HG03460 (cell line): ENCODE measurements at regions not wholly inside any gene's neighbourhood (a gene's known extent, or its start where the extent isn't known, plus 50 kb on each side); places are given as distances from the start of the nearest gene placed in this dataset.

Experiments used
- ATAC-seq: cut with Tn5 transposase; IDR thresholded peaks from one replicate; pipeline ENCODE4 v1.9.1; 2021; ENCODE audit not compliant: unreplicated experiment

DNA sequence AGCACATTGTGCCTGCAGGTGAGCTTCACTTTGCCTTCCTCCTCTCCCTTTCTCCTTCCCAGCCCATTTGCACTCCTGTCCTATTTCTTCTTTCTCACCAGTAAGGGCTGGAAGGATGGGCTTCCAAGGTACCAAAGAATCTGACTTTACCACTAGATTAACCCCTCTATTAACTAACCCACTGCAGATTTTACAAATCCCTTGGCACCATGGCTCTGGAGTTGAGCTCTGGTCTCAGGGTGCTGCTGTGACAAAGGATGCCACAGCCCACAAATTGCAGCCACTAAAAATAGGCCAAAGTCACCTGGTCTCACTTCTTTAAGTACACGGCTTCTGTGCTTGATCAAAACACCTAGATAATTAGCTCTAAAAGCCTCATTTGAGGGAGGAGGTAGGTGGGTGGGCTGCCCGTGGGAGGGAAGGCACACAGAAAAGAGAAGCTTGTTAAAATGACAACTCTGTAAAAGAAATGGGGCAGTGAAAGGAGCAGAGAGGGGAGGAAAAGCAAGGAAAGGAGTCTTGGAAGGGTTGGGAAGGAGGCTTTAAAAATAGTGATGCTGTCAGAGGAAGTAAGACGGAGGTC is 327.4 kb downstream of the DRD1 start:
- ATAC-seq, result no peak

- ATAC-seq, result no peak
These were observed 328.2 kb downstream of the DRD1 start for GRCh38 chr5:175115831-175116230.

DNA sequence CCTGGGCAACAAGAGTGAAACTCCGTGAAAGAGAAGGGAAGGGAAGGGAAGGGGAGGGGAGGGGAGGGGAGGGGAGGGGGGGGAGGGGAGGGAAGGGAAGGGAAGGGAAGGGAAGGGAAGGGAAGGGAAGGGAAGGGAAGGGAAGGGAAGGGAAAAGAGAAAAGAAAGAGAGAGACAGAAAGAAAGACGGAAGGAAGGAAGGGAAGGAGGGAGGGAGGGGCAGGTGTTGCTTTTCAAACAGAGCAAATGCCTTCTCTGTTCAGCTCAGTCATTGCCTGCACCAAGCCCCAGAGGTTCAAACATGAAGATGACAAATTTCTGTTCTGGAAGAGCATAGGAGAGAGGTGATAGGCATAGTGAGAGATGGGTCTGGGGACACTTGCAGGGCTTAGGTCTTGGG is 330.0 kb downstream of the DRD1 start:
- ATAC-seq, result no peak

- ATAC-seq, result no peak
These were observed 334.8 kb downstream of the DRD1 start for GRCh38 chr5:175109058-175109755.

DNA sequence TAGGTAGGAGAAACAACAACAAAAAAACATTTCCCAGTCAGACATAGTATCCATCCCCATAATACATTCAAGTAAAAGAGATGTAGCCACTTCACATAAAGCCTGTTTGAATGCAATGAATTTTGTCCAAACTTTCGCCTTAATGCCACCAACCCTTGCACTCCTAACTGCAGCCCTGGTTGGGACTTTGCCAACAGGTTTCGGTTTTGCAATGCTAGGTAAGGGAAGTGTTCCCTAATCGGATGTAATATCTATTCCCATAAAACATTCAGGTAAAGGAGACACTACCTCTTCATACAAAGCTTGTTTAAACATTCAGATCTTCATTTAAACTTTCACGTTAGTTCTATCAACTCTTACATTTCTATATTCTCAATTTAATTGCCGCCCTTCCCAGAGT is 336.1 kb downstream of the DRD1 start:
- ATAC-seq, result no peak

DNA sequence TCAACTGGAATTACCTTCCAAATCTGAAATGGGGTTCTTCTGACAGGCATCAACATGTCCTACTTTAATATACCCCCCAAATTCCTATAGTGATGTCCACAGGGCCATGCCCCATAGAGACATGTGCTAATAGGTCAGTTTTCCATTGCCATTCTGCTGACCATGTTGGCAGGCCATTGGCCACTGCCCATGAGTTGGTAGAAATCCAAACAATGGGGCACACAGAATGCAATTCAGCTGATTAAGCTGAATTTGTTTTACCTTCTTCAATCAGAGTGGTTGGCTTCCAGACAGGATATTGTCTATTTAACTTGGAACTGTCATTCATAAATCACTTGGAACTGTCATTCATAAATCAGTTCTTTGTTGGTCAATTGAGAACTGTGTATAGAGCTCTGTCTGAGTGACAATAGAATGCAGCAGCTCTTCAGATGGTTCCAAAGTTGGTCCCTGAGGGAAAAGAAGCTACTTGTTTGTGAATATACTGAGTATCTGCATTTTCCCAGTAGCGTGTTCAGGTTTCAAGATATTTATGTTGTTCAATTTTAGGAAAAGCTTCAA is 336.9 kb downstream of the DRD1 start:
- no peak for ATAC-seq

- ATAC-seq, result no peak
These were observed 339.3 kb downstream of the DRD1 start for GRCh38 chr5:175104677-175105076.

DNA sequence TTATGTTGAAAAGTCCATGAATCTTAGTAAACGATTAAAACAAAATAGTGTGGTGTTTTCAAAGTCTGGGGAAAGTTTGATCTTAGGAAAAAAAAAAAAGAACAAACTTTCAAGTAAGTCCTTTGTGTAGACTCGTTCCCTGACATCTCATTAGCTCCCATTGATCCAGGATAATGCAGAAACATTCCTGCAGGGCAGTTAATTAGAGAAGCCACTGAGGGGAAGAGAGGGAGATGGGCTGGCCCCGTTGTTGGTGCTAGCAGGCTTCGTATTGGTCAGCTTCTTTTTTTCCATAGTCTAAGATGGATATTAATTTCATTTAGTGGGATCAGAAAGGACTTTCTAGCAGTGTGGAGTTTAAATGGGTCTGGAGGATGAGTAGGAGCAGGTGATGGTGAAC is 340.2 kb downstream of the DRD1 start:
- ATAC-seq, result no peak

- ATAC-seq, result no peak
These were observed 341.3 kb downstream of the DRD1 start for GRCh38 chr5:175102717-175103116.

DNA sequence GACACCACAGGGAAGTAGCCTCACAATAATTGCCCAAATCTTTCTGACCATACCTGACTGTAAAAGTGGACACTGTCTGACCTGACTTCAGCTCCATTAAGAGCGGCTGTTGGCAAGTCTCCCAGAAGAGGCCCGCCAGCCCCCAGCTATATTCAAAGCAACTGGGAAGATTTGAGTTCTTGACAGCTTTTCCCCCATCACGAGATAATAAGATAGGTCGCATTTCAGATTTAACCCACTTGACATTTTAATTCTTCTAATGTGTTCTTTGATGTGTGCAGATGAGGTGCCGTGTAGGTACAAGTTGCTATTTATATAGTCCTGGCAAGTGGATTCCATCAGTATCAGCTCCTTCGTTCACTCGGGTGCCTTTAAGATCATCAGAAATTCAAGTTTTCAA is 345.7 kb downstream of the DRD1 start:
- ATAC-seq, result no peak

DNA sequence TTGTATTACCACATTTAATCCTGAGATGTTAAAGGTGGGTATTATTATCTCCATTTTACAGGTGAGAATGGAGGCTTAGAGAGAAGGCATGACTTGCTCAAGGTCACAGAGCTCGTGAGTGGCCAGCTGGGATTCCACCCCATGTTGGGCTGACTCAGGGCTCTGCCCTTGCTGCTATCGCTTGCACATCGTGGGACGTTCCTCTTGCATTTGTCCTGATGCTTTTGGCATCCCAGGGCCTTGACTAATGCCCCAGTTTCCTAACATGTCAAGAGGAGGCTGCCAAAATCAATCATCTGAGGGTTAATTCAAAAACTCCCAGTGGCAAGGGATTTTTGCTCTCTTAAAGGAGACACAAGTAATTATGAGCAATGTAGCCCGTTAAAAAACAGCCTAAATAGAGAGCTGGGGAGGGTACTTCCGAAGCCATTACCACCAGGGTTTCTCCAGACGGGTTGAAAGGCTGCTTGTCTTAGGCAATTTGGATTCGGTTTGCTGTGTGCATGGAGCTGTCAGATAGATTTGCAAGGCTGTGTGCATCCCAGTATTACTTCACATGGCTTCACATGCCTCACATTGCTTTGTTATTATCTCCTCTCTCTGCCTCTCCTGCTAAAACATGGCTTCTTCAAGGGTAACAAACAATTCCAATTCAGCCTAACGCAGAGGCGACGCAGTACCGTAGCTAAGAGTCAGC is 347.4 kb downstream of the DRD1 start:
- ATAC-seq, result no peak

DNA sequence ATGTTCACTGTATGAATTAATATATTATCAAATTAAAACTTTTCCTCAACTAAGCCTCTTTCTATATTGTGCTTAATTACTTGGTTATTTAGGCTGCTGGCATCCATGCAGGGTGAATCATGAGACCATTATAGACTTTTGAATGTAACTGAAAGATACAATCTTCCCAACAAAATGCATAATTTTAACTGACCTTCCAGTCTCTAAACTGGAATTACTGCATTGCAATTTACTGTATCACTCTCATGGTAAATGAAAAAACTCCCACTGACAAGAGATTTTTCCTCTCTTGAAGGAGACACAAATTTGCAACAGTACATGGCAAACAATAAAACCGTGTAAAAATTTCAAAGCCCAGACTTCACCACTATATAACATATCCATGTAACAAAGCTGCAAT is 349.5 kb downstream of the DRD1 start:
- ATAC-seq, result no peak

DNA sequence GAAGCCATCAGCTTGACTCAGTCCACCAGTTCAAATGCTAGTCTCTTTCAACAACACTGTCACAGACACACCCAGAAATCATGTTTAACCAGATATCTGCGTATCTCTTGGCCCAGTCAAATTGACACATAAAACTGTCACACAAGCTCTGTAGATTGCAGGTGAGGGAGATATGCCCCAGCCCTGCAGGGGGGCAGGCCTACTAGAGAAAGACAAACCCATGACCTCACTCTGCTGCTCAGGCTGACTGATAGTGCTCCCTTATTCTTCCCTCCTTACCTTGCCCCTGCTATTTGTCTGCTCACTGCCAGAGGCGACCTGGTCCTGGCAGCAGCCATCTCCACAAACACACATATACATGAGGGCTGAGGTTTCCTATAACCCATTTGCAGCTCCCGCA is 351.3 kb downstream of the DRD1 start:
- no peak for ATAC-seq

- ATAC-seq, result no peak
These were observed 355.0 kb downstream of the DRD1 start for GRCh38 chr5:175088963-175089362.

- no peak for ATAC-seq
These were observed 358.6 kb downstream of the MSX2 start for GRCh38 chr5:175082866-175083590.

DNA sequence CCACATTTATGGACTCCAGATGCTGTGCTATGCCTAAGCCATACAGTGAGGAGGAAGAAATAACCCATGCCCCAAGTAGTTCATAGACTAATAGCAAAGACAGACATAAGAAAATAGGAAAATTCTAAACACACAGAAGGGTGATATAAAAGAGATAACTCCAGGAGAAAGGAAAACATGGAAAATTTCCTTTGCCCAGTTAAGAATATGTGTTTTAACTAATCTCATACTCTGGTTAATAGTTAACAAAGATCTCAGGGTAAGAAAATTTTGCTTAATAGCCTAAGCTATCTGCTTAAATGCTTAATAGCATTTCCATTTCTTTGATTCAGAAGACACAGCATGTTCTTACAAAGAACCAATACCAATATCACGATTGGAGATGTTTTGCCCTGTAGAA is 358.0 kb downstream of the MSX2 start:
- ATAC-seq, result no peak

- ATAC-seq, result no peak
These were observed 355.3 kb downstream of the MSX2 start for GRCh38 chr5:175079707-175080106.

DNA sequence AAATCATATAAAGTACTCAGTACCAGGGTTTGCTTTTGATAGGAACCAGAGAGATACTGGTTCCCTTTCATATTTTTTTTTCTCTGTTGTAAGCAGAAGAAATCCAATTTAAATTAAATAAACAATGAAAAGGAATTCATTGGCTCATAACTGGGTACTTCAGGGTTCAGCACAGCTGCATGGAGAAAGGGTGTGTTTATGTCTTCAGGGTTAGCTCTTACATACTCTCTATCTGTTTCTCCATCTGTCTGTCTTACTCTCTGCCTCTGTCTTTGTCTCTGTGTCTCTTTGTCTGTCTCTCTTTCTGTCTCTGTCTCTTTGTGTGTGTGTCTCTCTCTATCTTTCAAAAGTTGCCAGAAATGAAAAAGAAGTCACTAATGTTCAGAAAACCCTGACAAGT is 345.9 kb downstream of the MSX2 start:
- no peak for ATAC-seq

- no peak for ATAC-seq
These were observed 335.9 kb downstream of the MSX2 start for GRCh38 chr5:175060257-175060656.

- no peak for ATAC-seq
These were observed 335.4 kb downstream of the MSX2 start for GRCh38 chr5:175059687-175060211.

DNA sequence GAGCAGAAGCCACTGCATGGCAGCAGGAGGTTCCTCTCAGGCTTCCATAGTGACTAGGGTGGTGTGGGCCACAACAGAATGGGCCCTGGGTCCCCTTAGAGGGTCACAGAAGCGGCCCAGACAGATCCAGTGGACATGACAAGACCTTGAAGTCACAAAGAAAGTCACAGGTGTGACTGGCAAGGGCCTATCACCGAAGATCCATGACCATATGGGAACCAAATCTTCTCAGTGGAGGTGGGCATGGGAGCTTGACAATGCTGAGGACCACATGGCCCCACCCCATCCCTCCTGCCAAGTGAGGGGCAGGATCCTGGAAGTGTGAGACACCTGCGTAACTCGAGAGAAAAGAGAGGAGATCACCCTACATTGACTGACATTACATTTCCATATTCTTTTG is 332.4 kb downstream of the MSX2 start:
- ATAC-seq, result no peak
